ENCODE measurements at regions not wholly inside any gene's neighbourhood (a gene's known extent, or its start where the extent isn't known, plus 50 kb on each side); places are given as distances from the start of the nearest gene placed in this dataset.

- H3K27me3 Mint-ChIP-seq = peaks cover 13% of the 10 kb centered on the region
- ChIA-PET CTCF (interaction anchor here (1.3 kb wide), 1 partner anchor 70 kb away, joined by 4 read pairs; no protein-coding TSS in a partner anchor), POLR2A (no interaction called here)
- H3K4me1 Mint-ChIP-seq = no peaks in the 10 kb centered on the region
- H3K9me3 Mint-ChIP-seq (ENCODE audit: low read depth) = peaks cover 4% of the 10 kb centered on the region
- DNase-seq = no peak
- no peaks in the 10 kb centered on the region for H3K36me3 Mint-ChIP-seq (ENCODE audit: low read depth)
- H3K4me3 Mint-ChIP-seq = no peak overlapping the region
- ATAC-seq = no peak
- intact Hi-C loops (cut with DNase I, micrococcal nuclease) = no loop called here
- H3K27ac Mint-ChIP-seq = no peak overlapping the region
These were observed 65.7 kb upstream of the FZD8 start for GRCh38 chr10:35707642-35708425.

GRCh38 chr10:35706959-35707358, 64.9 kb upstream of the FZD8 start:
- H3K36me3 Mint-ChIP-seq (ENCODE audit: low read depth) = no peaks in the 10 kb centered on the region
- no peak overlapping the region for H3K4me3 Mint-ChIP-seq
- ATAC-seq (no peak), DNase-seq (no peak)
- CTCF ChIA-PET = interaction anchor here (0.6 kb wide), 1 partner anchor 488 kb away, joined by 3 read pairs; no protein-coding TSS in a partner anchor
- peaks cover 4% of the 10 kb centered on the region for H3K9me3 Mint-ChIP-seq (ENCODE audit: low read depth)
- POLR2A ChIA-PET = no interaction called here
- H3K27ac Mint-ChIP-seq = no peak overlapping the region
- H3K27me3 Mint-ChIP-seq = peaks cover 13% of the 10 kb centered on the region
- no peaks in the 10 kb centered on the region for H3K4me1 Mint-ChIP-seq
- intact Hi-C loops (cut with DNase I, micrococcal nuclease) = no loop called here

DNA sequence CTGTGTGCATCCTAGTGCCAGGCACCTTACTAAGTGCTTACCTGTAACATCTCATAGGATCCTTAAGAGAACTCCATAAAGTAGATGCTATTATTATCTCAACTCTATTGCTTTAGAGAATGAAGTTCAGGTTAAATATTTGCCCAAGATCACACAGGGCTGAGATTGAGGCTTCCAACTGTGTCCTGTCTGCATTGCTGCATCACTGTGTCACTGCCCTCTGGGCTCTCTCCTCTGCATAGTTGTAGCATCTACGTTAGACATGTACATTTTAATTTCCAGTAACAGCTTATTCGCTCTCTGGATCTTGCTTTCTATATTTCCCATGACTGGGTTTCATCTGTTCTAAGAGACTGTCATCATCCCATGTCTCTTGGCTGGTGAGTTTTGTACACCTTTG, 63.6 kb upstream of the FZD8 start:
- ATAC-seq = no peak
- no peak overlapping the region for H3K4me3 Mint-ChIP-seq

DNA sequence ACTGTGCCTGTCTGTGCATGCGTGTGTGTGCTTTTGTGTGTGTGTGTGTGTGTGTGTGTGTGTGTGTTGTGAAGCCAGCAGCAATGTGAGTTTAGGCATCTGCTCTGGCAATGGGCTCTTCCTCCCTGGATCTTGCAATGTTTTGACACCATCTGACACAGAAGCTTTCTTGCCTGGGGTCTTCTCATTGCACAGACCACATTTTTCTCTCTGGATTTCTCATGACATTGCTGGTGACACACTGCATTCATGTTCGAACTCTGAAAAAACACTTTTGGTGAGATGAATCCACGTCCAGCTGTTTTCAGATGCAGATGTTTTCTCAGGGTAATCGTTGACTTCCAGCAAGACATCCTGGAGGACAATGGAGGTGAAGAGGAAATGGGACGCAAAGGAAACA, 63.0 kb upstream of the FZD8 start:
- Mint-ChIP-seq H3K27me3 (peaks cover 3% of the 10 kb centered on the region), H3K4me3 (no peak overlapping the region), H3K4me1 (no peaks in the 10 kb centered on the region), H3K9me3 (ENCODE audit: low read depth) (peaks cover 4% of the 10 kb centered on the region), H3K27ac (no peak overlapping the region), H3K36me3 (ENCODE audit: low read depth) (no peaks in the 10 kb centered on the region)
- no peak for DNase-seq
- ChIA-PET POLR2A (no interaction called here), CTCF (no interaction called here)
- intact Hi-C loops (cut with DNase I, micrococcal nuclease) = no loop called here
- no peak for ATAC-seq

More for the DNA sequence above, 63.6 kb upstream of the FZD8 start:
- Mint-ChIP-seq H3K4me1 (no peaks in the 10 kb centered on the region), H3K27ac (no peak overlapping the region), H3K9me3 (ENCODE audit: low read depth) (peaks cover 4% of the 10 kb centered on the region), H3K36me3 (ENCODE audit: low read depth) (no peaks in the 10 kb centered on the region), H3K27me3 (peaks cover 4% of the 10 kb centered on the region)
- DNase-seq = no peak
- CTCF ChIA-PET = no interaction called here
- intact Hi-C loops (cut with DNase I, micrococcal nuclease) = no loop called here
- POLR2A ChIA-PET = no interaction called here

DNA sequence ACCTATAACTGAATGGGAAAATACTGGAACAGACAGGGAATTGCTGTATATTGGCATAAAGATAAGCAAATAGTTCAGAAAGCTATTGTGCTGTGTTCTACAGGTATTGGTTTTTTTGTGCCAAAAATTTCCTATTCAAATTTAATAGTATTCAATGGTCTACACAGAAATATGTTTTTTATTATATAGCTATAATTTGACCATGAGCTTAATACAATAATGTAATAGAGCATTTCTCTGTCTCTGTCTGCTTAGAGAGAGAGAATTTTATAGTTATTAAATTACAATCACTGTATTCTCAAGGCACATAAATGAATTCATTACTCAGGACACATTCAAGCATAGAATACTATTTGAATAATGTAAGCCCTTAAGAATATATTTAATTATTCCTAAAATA, 62.3 kb upstream of the FZD8 start:
- DNase-seq (no peak), ATAC-seq (no peak)
- peaks cover 3% of the 10 kb centered on the region for H3K27me3 Mint-ChIP-seq
- no peak overlapping the region for H3K27ac Mint-ChIP-seq
- ChIA-PET POLR2A (no interaction called here), CTCF (no interaction called here)
- H3K4me3 Mint-ChIP-seq = no peak overlapping the region
- H3K36me3 Mint-ChIP-seq (ENCODE audit: low read depth) = no peaks in the 10 kb centered on the region
- H3K4me1 Mint-ChIP-seq = no peaks in the 10 kb centered on the region
- peaks cover 4% of the 10 kb centered on the region for H3K9me3 Mint-ChIP-seq (ENCODE audit: low read depth)
- intact Hi-C loops (cut with DNase I, micrococcal nuclease) = no loop called here

DNA sequence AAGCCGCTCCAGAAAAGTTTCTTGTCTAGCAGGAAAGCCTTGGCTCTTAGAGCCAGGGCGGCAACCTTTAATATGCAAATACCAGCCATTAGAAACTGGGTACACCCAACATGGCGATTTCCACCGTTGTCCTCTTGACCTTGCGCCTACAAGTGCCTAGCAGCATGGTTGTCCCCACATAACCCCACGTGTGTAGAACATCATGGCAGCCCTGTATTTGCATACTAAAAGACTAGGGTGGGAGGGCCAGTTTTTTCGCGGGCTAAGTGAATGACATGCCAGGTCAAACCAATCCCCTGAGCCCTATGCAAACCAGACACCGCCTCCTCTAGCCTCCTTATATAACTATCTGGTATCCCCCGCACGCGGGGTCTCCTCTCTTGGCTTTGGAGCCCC, 58.4 kb upstream of the FZD8 start:
- intact Hi-C loops (cut with DNase I, micrococcal nuclease) = no loop called here
- no peak overlapping the region for H3K27ac Mint-ChIP-seq
- CTCF ChIA-PET = no interaction called here

DNA sequence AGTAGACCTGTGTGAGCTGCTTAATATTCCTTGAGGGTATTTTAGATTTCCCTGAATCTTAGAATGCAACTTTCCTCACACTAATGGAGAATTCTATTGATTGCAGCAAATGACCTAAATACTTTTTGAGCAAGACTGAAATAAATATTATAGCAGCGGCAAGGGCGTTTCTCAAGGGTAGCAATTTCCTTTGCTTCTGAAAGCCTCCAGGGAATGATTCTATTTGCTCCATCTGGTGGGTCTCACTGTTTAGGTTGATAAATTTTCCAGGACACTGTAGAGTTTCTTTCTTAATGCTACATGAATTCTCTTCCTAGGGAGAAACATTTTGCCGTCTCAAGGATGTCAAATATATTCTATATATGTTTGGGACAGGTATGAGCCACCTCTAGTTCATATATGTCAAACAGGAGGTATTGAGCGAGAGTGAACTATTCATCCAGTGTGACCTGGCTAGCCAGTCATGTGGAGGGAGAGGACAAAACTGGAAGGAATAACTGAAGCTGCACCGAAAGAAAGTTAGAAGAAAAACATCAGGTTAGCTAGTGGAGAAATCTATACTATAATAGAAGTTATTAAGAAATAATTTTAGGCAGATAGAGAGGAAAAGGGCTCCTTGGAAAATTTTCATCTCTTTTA, 57.9 kb upstream of the FZD8 start:
- Mint-ChIP-seq H3K9me3 (ENCODE audit: low read depth) (no peaks in the 10 kb centered on the region), H3K27me3 (no peaks in the 10 kb centered on the region), H3K4me1 (no peaks in the 10 kb centered on the region), H3K4me3 (no peak overlapping the region), H3K36me3 (ENCODE audit: low read depth) (no peaks in the 10 kb centered on the region), H3K27ac (no peak overlapping the region)
- ChIA-PET POLR2A (no interaction called here), CTCF (no interaction called here)
- ATAC-seq (no peak), DNase-seq (no peak)
- intact Hi-C loops (cut with DNase I, micrococcal nuclease) = loop anchor here in 1 of 2 experiments (5.0 kb wide), 1 partner anchor 53 kb away; no protein-coding TSS in a partner anchor

More for the DNA sequence above, 58.4 kb upstream of the FZD8 start:
- no peaks in the 10 kb centered on the region for H3K27me3 Mint-ChIP-seq
- no peaks in the 10 kb centered on the region for H3K9me3 Mint-ChIP-seq (ENCODE audit: low read depth)
- no peaks in the 10 kb centered on the region for H3K4me1 Mint-ChIP-seq
- H3K36me3 Mint-ChIP-seq (ENCODE audit: low read depth) = no peaks in the 10 kb centered on the region
- no peak overlapping the region for H3K4me3 Mint-ChIP-seq
- ATAC-seq (no peak), DNase-seq (no peak)
- POLR2A ChIA-PET = no interaction called here

DNA sequence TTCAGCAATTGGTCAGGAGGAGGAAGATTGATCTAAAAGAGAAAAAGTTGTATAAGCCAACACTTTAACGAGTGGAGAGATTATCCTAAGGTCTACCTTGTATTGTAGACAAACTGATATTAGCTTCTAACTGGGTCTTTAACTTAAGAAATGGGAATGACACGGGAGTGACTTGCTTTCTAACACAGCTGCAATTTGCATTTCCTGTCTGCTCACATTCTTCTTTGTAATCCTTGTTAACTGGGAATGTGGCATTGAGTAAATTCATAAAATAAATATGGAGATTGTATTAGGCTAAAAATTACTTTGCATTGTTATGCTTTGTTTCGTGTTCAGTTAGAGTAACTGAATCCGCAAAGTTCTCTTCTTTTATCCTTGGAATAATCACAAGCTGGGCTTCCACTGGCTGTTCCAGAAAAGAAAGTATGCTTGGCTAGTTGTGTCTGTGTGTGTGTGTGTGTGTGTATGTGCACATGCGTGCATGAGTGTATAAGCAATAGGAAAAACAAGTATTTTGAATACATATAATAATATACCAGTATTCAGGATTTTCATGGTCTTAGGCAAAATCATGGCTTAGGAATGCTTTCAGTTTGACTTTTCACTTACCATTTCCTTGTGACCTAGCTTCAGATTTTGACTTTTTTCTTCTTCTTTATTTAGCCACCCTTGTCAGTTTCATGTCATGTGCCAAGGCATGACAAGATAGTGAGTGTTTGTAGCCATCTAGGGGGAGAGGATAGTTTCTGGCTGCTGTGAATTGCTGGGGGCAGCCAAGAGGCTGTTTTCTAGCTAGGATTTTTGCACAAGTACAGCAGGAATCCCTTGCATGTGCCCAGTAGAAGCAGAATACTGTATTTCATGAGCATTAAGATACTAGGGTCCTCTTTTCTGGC, 54.5 kb upstream of the FZD8 start:
- CTCF ChIA-PET = interaction anchor here (0.6 kb wide), 1 partner anchor 375 kb away, joined by 4 read pairs; no protein-coding TSS in a partner anchor
- POLR2A ChIA-PET = no interaction called here
- Mint-ChIP-seq H3K36me3 (ENCODE audit: low read depth) (no peaks in the 10 kb centered on the region), H3K4me3 (no peak overlapping the region), H3K4me1 (no peaks in the 10 kb centered on the region), H3K9me3 (ENCODE audit: low read depth) (no peaks in the 10 kb centered on the region), H3K27ac (no peak overlapping the region), H3K27me3 (peaks cover 2% of the 10 kb centered on the region)
- no peak for DNase-seq
- no peak for ATAC-seq
- intact Hi-C loops (cut with DNase I, micrococcal nuclease) = loop anchor here in 1 of 2 experiments (5.0 kb wide), 1 partner anchor 49 kb away; no protein-coding TSS in a partner anchor

DNA sequence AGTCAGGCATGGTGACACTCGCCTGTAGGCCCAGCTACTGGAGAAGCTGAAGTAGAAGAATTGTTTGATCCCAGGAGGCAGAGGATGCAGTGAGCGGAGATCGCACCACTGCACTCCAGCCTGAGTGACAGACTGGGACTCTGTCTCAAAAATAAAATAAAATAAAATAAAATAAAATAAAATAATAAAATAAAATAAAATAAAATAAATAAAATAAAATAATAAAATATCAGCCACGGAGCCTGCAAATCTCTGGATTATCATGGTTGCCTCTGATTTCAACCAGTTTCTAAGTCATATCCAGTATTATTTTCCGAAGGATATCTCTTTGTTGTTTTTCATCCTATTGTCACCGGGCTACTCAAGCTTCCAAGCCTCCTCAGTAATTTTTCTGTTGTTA, 51.7 kb upstream of the FZD8 start:
- H3K9me3 Mint-ChIP-seq (ENCODE audit: low read depth) = no peaks in the 10 kb centered on the region
- intact Hi-C loops (cut with DNase I, micrococcal nuclease) = no loop called here
- H3K4me3 Mint-ChIP-seq = no peak overlapping the region

More for the DNA sequence above, 51.7 kb upstream of the FZD8 start:
- H3K36me3 Mint-ChIP-seq (ENCODE audit: low read depth) = no peaks in the 10 kb centered on the region
- no peak for DNase-seq
- POLR2A ChIA-PET = no interaction called here
- no peak for ATAC-seq
- H3K27ac Mint-ChIP-seq = no peak overlapping the region
- CTCF ChIA-PET = no interaction called here
- H3K27me3 Mint-ChIP-seq = peaks cover 2% of the 10 kb centered on the region
- no peaks in the 10 kb centered on the region for H3K4me1 Mint-ChIP-seq

Data from activated CD4-positive, alpha-beta T cell treated with anti-CD3 and anti-CD28 coated beads for 36 hours (primary cell).